ENCODE measurements at regions not wholly inside any gene's neighbourhood (a gene's known extent, or its start where the extent isn't known, plus 50 kb on each side); places are given as distances from the start of the nearest gene placed in this dataset.
A peak's percentile ranks its signal among the peaks of the same experiment; 100 is the strongest.

DNA sequence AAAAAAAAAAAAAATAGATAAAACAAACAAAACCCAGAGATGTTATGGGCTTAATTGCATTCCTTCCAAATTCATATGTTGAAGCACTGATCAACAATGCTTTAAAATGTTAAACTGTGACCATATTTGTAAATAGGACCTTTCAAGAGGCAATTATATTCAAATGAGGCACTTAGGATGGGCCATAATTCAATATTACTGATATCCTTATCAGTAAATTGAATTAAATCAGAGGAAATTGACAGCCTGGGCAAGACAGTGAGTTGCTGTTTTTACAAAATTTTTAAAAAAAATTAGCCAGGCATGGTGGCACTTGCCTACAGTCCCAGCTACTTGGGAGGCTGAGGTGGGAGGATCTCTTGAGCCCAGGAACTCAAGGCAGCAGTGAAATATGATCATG, 364.1 kb downstream of the GJA1 start:
- DNase-seq: no peak
- TF ChIP-seq EZH2 (IDR thresholded peaks at IDR 0.05; ENCODE audit: insufficient read depth, poor library complexity, severe bottlenecking): no peak
- TF ChIP-seq EZH2phosphoT487 (IDR thresholded peaks at IDR 0.05; ENCODE audit: insufficient read depth, low read depth): no peak

DNA sequence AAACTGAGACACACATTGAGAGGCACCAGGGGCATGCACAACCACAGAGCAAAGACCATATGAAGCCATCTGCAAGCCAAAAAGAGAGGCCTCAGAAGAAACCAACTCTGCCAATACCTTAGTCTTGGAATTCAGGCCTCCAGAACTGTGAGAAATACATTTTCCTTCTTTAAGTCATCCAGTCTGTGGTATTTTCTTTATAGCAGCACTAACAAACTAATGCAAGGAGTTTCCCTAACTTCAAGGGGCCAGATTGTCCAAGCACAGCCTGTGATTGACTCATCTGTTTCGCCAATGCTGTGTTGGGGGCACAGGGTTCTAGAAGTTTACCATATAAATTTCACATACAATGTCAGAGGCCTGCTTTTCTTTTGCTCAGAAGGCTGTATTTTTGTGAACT, 364.6 kb downstream of the GJA1 start:
- Histone ChIP-seq H3K9me3 (ENCODE audit: low read depth) (no peaks in the 10 kb centered on the region), H3K4me2 (ENCODE audit: unreplicated experiment) (no peak overlapping the region), H3K27me3 (replicated peaks; ENCODE audit: insufficient read depth) (no peaks in the 10 kb centered on the region), H3K9me2 (ENCODE audit: insufficient read depth) (no peaks in the 10 kb centered on the region), H3K79me2 (ENCODE audit: insufficient read depth) (no peaks in the 10 kb centered on the region), H3F3A (ENCODE audit: insufficient read depth) (no peaks in the 10 kb centered on the region), H3K4me1 (ENCODE audit: insufficient read depth) (peaks cover 14% of the 10 kb centered on the region), H3K9ac (no peak overlapping the region), H4K20me1 (ENCODE audit: insufficient read depth) (no peaks in the 10 kb centered on the region), H3K4me3 (no peak overlapping the region), H2AFZ (no peak overlapping the region), H3K27ac (no peak overlapping the region), H3K36me3 (ENCODE audit: low read depth) (no peaks in the 10 kb centered on the region)
- 83 to 96% methylated on average over 1 of the region's 1 CpG for WGBS, 2 experiments (ENCODE audit: low coverage in 1 of 2, low lambda C conversion rate in 2 of 2, missing lambda C conversion rate in 2 of 2)
- TF ChIP-seq EZH2 (IDR thresholded peaks at IDR 0.05; ENCODE audit: insufficient read depth, poor library complexity, severe bottlenecking) (no peak), EZH2phosphoT487 (IDR thresholded peaks at IDR 0.05; ENCODE audit: insufficient read depth, low read depth) (no peak)
- peak; percentile 15 for DNase-seq
- in situ Hi-C loops (cut with MboI): no loop called here

More for the DNA sequence above, 364.1 kb downstream of the GJA1 start:
- H3K36me3 ChIP-seq (ENCODE audit: low read depth): no peaks in the 10 kb centered on the region
- in situ Hi-C loops (cut with MboI): no loop called here
- H3K9me3 ChIP-seq (ENCODE audit: low read depth): no peaks in the 10 kb centered on the region
- H3K9ac ChIP-seq: no peak overlapping the region
- peaks cover 17% of the 10 kb centered on the region for H3K4me1 ChIP-seq (ENCODE audit: insufficient read depth)
- H3F3A ChIP-seq (ENCODE audit: insufficient read depth): no peaks in the 10 kb centered on the region
- H3K9me2 ChIP-seq (ENCODE audit: insufficient read depth): no peaks in the 10 kb centered on the region
- H2AFZ ChIP-seq: no peak overlapping the region
- no peaks in the 10 kb centered on the region for H4K20me1 ChIP-seq (ENCODE audit: insufficient read depth)
- no peak overlapping the region for H3K4me3 ChIP-seq
- H3K27me3 ChIP-seq (replicated peaks; ENCODE audit: insufficient read depth): no peaks in the 10 kb centered on the region
- H3K79me2 ChIP-seq (ENCODE audit: insufficient read depth): no peaks in the 10 kb centered on the region
- H3K27ac ChIP-seq: no peak overlapping the region
- H3K4me2 ChIP-seq (ENCODE audit: unreplicated experiment): no peak overlapping the region

DNA sequence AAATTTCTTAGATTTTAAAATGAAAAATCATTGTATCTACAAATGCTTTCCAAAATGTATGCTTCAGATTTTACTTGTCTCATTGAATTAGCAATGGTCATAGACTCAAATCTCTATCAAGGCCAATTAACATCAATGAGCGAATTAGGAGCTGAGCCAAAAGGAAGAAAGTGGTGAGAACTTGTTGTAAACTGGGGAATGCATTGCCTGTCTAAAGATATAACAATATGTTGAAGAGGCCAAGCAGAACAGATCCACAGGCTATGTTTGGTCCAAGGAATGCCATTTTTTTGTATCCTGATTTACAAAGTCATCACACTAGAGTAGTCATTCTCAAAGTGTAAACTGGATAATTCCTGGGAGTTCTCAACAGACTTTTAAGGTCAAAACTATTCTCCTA, 370.7 kb downstream of the GJA1 start:
- Histone ChIP-seq H3K9me2 (ENCODE audit: insufficient read depth) (no peaks in the 10 kb centered on the region), H3K27me3 (replicated peaks; ENCODE audit: insufficient read depth) (no peaks in the 10 kb centered on the region), H2AFZ (no peak overlapping the region), H3K79me2 (ENCODE audit: insufficient read depth) (no peaks in the 10 kb centered on the region), H3F3A (ENCODE audit: insufficient read depth) (no peaks in the 10 kb centered on the region; the same call in 1 of the 2 replicates), H3K27ac (no peak overlapping the region), H3K9me3 (ENCODE audit: low read depth) (no peaks in the 10 kb centered on the region), H3K4me2 (ENCODE audit: unreplicated experiment) (no peak overlapping the region), H4K20me1 (ENCODE audit: insufficient read depth) (no peaks in the 10 kb centered on the region), H3K9ac (no peak overlapping the region), H3K4me1 (ENCODE audit: insufficient read depth) (peaks cover 22% of the 10 kb centered on the region), H3K36me3 (ENCODE audit: low read depth) (no peaks in the 10 kb centered on the region), H3K4me3 (no peak overlapping the region)
- 93 to 94% methylated on average over 1 of the region's 1 CpG for WGBS, 2 experiments (ENCODE audit: low coverage in 1 of 2, low lambda C conversion rate in 2 of 2, missing lambda C conversion rate in 2 of 2)
- no peak for DNase-seq
- TF ChIP-seq EZH2phosphoT487 (IDR thresholded peaks at IDR 0.05; ENCODE audit: insufficient read depth, low read depth) (no peak), EZH2 (IDR thresholded peaks at IDR 0.05; ENCODE audit: insufficient read depth, poor library complexity, severe bottlenecking) (no peak)
- in situ Hi-C loops (cut with MboI): no loop called here

DNA sequence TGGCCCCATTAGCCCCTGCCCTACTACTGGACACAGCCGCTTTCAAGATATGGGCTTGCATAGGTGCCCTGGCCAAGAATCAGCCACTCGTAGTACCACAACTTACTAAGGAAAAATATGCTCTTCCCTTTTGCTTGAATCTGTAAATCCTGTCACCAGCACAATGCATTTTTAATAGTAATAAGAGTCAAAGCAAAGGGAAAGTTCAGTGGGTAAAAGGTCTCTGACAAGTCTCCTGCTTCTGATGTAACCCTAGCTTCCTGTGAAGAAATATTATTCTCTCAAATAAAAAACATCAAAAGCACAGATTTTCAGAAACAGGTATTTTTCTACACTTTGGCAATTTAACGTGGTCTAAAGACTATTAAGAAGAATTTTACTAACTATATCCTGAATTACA, 373.8 kb downstream of the GJA1 start:
- no peak overlapping the region for H3K4me3 ChIP-seq
- H3F3A ChIP-seq (ENCODE audit: insufficient read depth): no peaks in the 10 kb centered on the region; the same call in 1 of the 2 replicates
- no peak overlapping the region for H3K9ac ChIP-seq
- peak; percentile 25 for DNase-seq
- TF ChIP-seq EZH2 (IDR thresholded peaks at IDR 0.05; ENCODE audit: insufficient read depth, poor library complexity, severe bottlenecking) (no peak), EZH2phosphoT487 (IDR thresholded peaks at IDR 0.05; ENCODE audit: insufficient read depth, low read depth) (no peak)
- no peaks in the 10 kb centered on the region for H3K27me3 ChIP-seq (replicated peaks; ENCODE audit: insufficient read depth)
- peaks cover 22% of the 10 kb centered on the region for H3K4me1 ChIP-seq (ENCODE audit: insufficient read depth)
- WGBS, 2 experiments (ENCODE audit: low coverage in 1 of 2, low lambda C conversion rate in 2 of 2, missing lambda C conversion rate in 2 of 2): 73 to 81% methylated on average over 3 of the region's 3 CpGs
- no peak overlapping the region for H3K27ac ChIP-seq
- no peaks in the 10 kb centered on the region for H3K36me3 ChIP-seq (ENCODE audit: low read depth)
- H3K9me3 ChIP-seq (ENCODE audit: low read depth): no peaks in the 10 kb centered on the region
- peak overlapping the region; percentile 34; the same call in 1 of the 2 replicates for H2AFZ ChIP-seq
- no peaks in the 10 kb centered on the region for H3K9me2 ChIP-seq (ENCODE audit: insufficient read depth)
- H3K79me2 ChIP-seq (ENCODE audit: insufficient read depth): no peaks in the 10 kb centered on the region
- H3K4me2 ChIP-seq (ENCODE audit: unreplicated experiment): no peak overlapping the region
- H4K20me1 ChIP-seq (ENCODE audit: insufficient read depth): no peaks in the 10 kb centered on the region
- in situ Hi-C loops (cut with MboI): no loop called here
